Smooth muscle cell (in vitro differentiated cells): ENCODE measurements at regions not wholly inside any gene's neighbourhood (a gene's known extent, or its start where the extent isn't known, plus 50 kb on each side); places are given as distances from the start of the nearest gene placed in this dataset.

ENCODE experiments used
- DNase-seq: peaks from one replicate; lab custom pipeline; 2025; ENCODE audit not compliant: unreplicated experiment; lab: John Stamatoyannopoulos, UW
- H2AFZ ChIP-seq: fragments of 200-600 bp; sonication (generic); 2 replicates; pipeline ENCODE4 v1.6.0; 2016; ENCODE audit warnings: antibody characterized with exemption, low read depth, mild to moderate bottlenecking
- H3F3A ChIP-seq: fragments of 200-600 bp; sonication (generic); 2 replicates; pipeline ENCODE4 v1.6.0; 2017; ENCODE audit warnings: antibody characterized with exemption, low read depth
- H3K27ac ChIP-seq: fragments of 200-600 bp; sonication (generic); 2 replicates; pipeline ENCODE4 v1.5.1; 2016; ENCODE audit warnings: low read depth, mild to moderate bottlenecking
- H3K27me3 ChIP-seq: fragments of 200-600 bp; sonication (generic); 2 replicates; pipeline ENCODE4 v1.6.1; 2016; ENCODE audit warnings: low read depth, mild to moderate bottlenecking
- H3K36me3 ChIP-seq: fragments of 200-600 bp; sonication (generic); 2 replicates; pipeline ENCODE4 v1.5.1; 2016; ENCODE audit warnings: low read depth
- H3K4me1 ChIP-seq: fragments of 200-600 bp; sonication (generic); 2 replicates; pipeline ENCODE4 v1.5.1; 2016; ENCODE audit warnings: low read depth
- H3K4me2 ChIP-seq: fragments of 200-600 bp; sonication (generic); 2 replicates; pipeline ENCODE4 v1.6.0; 2016; ENCODE audit warnings: mild to moderate bottlenecking
- H3K4me3 ChIP-seq: fragments of 200-600 bp; sonication (generic); 2 replicates; pipeline ENCODE4 v1.5.1; 2016; ENCODE audit warnings: mild to moderate bottlenecking
- H3K79me2 ChIP-seq: fragments of 200-600 bp; sonication (generic); 2 replicates; pipeline ENCODE4 v1.6.0; 2016; ENCODE audit warnings: low read depth, mild to moderate bottlenecking
- H3K9ac ChIP-seq: fragments of 200-600 bp; sonication (generic); 2 replicates; pipeline ENCODE4 v1.6.0; 2016; ENCODE audit warnings: low read depth
- H3K9me3 ChIP-seq: fragments of 200-600 bp; sonication (generic); replicated peaks from 2 replicates; pipeline ENCODE4 v1.5.1; 2016; ENCODE audit warnings: low read depth
- H4K20me1 ChIP-seq: fragments of 200-600 bp; sonication (generic); 2 replicates; pipeline ENCODE4 v1.6.0; 2016; ENCODE audit warnings: low read depth
- CTCF ChIP-seq: fragments of 200-600 bp; sonication (generic); IDR thresholded peaks from 2 replicates; pipeline ENCODE4 v1.5.1; 2017; ENCODE audit warnings: borderline replicate concordance, mild to moderate bottlenecking, antibody characterized with exemption; ENCODE audit not compliant: insufficient read depth, poor library complexity, severe bottlenecking
- WGBS: methylation state at CpG from one replicate; pipeline ENCODE4 v1.1.7; 2016; ENCODE audit warnings: low lambda C conversion rate; 5-methylcytosine and 5-hydroxymethylcytosine counted together

DNA sequence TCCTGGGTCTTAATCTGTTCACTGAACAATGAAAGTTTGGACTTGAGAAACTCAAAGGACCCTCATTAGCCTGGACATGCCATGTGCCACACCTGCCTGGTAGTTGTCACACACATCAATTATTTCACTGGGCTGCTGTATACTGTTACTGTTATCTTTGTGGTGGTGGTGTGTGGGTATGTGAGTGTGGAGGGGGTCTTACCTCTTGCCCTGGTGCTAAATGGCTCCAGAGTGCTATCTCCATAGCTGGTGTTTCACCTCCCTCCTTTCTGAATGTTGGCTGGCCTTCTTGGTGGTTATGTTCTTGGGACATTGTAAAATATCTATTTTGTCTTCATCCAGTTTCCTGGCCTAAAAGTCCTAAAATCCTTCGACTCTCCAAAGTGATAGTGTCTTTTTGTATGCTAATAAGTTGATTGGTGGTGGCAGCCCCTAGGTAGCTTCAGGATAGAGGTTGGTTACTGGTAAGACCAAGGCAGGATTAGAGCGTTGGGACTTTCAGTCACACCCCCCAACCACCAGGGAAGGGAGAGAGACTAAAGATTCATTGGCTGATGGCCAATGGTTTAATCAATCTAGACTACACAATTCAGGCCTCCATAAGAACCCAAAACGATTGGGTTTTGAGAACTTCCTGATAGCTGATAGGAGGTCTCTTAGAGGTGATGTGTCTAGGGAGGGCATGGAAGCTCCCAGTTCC is 328.1 kb downstream of the MYCN start:
- H2AFZ ChIP-seq = no peak overlapping the region
- H4K20me1 ChIP-seq = no peaks in the 10 kb centered on the region
- H3K4me1 ChIP-seq = peaks cover 7% of the 10 kb centered on the region
- H3K9me3 ChIP-seq = no peaks in the 10 kb centered on the region
- no peak for TF ChIP-seq CTCF
- no peak for DNase-seq
- H3F3A ChIP-seq = no peaks in the 10 kb centered on the region
- H3K27ac ChIP-seq = no peak overlapping the region
- H3K4me2 ChIP-seq = no peak overlapping the region
- no peaks in the 10 kb centered on the region for H3K36me3 ChIP-seq
- H3K9ac ChIP-seq = no peak overlapping the region
- WGBS = 88% methylated on average over 3 of the region's 3 CpGs
- no peaks in the 10 kb centered on the region for H3K79me2 ChIP-seq
- no peaks in the 10 kb centered on the region for H3K27me3 ChIP-seq
- H3K4me3 ChIP-seq = no peak overlapping the region

DNA sequence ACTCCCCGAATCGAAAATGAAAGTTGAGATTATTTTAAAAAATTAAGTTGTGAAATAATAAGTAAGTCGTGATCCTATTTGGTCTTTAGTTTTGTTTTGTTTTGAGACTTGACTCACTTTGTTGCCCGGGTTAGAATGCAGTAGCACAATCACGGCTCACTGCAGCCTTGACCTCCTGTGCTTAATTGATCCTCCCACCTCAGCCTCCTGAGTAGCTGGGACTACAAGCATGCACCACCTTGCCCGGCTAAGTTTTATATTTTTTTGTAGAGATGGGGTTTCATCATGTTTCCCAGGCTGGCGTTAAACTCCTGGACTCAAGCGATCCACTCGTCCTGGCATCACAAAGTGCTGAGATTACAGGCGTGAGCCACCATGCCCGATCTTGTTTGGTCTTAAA is 326.2 kb downstream of the MYCN start:
- WGBS = 95% methylated on average over 11 of the region's 11 CpGs
- Histone ChIP-seq H2AFZ (no peak overlapping the region), H3K27me3 (no peaks in the 10 kb centered on the region), H3K9me3 (no peaks in the 10 kb centered on the region), H3K4me3 (no peak overlapping the region), H3K4me1 (peaks cover 11% of the 10 kb centered on the region), H3K4me2 (no peak overlapping the region), H3K27ac (no peak overlapping the region), H3K9ac (no peak overlapping the region), H3K36me3 (no peaks in the 10 kb centered on the region), H4K20me1 (no peaks in the 10 kb centered on the region), H3F3A (no peaks in the 10 kb centered on the region), H3K79me2 (no peaks in the 10 kb centered on the region)
- no peak for TF ChIP-seq CTCF
- DNase-seq = no peak

DNA sequence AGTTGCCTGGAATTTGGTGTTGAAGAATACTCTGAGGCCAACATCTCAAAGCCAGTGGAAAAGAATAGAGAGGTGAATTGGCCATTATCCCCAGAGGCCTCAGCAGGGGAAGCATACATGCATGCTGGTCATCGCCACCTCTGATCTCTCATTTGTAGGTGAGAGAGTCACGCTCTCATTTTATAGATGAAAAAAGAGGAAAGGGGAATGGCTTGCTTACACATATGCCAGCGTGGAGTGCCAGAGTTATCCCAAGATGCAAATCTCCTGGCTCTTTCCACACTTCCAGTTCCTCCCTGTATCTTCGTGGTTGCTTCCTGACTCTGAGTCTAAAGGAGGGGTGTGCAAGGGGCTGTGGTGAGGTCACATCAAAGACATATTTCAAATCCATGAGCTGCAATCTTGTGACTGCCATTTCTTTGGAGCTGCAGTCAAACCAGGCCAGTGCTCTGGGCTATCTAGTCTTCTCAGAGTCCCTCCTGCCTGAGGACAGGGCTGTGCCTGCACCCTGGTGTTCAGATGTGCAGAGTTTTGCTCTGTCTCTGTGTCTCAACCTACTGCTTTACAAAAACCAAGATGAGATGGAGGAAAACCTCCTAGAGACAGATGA is 324.7 kb downstream of the MYCN start:
- H3K27ac ChIP-seq = no peak overlapping the region
- H3K36me3 ChIP-seq = no peaks in the 10 kb centered on the region
- H3K4me1 ChIP-seq = peaks cover 4% of the 10 kb centered on the region
- no peak overlapping the region for H3K9ac ChIP-seq
- no peak for DNase-seq
- H4K20me1 ChIP-seq = no peaks in the 10 kb centered on the region
- H3K9me3 ChIP-seq = no peaks in the 10 kb centered on the region
- no peak overlapping the region for H3K4me2 ChIP-seq
- no peak overlapping the region for H2AFZ ChIP-seq
- 90% methylated on average over 4 of the region's 4 CpGs for WGBS
- no peaks in the 10 kb centered on the region for H3F3A ChIP-seq
- H3K27me3 ChIP-seq = no peaks in the 10 kb centered on the region
- TF ChIP-seq CTCF = no peak
- H3K4me3 ChIP-seq = no peak overlapping the region
- H3K79me2 ChIP-seq = no peaks in the 10 kb centered on the region

GRCh38 chr2:16264491-16264890 is 324.1 kb downstream of the MYCN start:
- Histone ChIP-seq H3K4me3 (no peak overlapping the region), H4K20me1 (no peaks in the 10 kb centered on the region), H3K36me3 (no peaks in the 10 kb centered on the region), H3K27ac (no peak overlapping the region), H3K9ac (no peak overlapping the region), H3K27me3 (no peaks in the 10 kb centered on the region), H3K4me1 (peaks cover 4% of the 10 kb centered on the region), H3K4me2 (no peak overlapping the region), H3K9me3 (no peaks in the 10 kb centered on the region), H2AFZ (no peak overlapping the region), H3F3A (no peaks in the 10 kb centered on the region), H3K79me2 (no peaks in the 10 kb centered on the region)
- no peak for DNase-seq
- 86% methylated on average over 4 of the region's 4 CpGs for WGBS
- TF ChIP-seq CTCF = no peak
